Stimulated activated naive CD8-positive, alpha-beta T cell treated with anti-CD3 and anti-CD28 coated beads, Interleukin-15, Interleukin-2, amounts not matched to agents 100 ng/mL and 50 ng/mL, for 24 hours (primary cell): ENCODE measurements at regions not wholly inside any gene's neighbourhood (a gene's known extent, or its start where the extent isn't known, plus 50 kb on each side); places are given as distances from the start of the nearest gene placed in this dataset.
"Not testable (repeated sequence)": the region's sequence is repeated elsewhere in the genome, so short reads cannot be mapped to it uniquely, and the experiment has no call there.

Experiments
- H3K27ac Mint-ChIP-seq: one replicate; pipeline ENCODE4 v1.8.0; 2021; ENCODE audit warnings: mild to moderate bottlenecking, mixed read lengths
- H3K27me3 Mint-ChIP-seq: one replicate; pipeline ENCODE4 v1.8.0; 2021; ENCODE audit warnings: mixed read lengths
- H3K36me3 Mint-ChIP-seq: one replicate; pipeline ENCODE4 v1.8.0; 2021; ENCODE audit warnings: low read depth, mixed read lengths
- H3K4me1 Mint-ChIP-seq: one replicate; pipeline ENCODE4 v1.8.0; 2021; ENCODE audit warnings: low read depth, mixed read lengths
- H3K4me3 Mint-ChIP-seq: one replicate; pipeline ENCODE4 v1.8.0; 2021; ENCODE audit warnings: mild to moderate bottlenecking, mixed read lengths
- H3K9me3 Mint-ChIP-seq: one replicate; pipeline ENCODE4 v1.8.0; 2021; ENCODE audit warnings: mixed read lengths

DNA sequence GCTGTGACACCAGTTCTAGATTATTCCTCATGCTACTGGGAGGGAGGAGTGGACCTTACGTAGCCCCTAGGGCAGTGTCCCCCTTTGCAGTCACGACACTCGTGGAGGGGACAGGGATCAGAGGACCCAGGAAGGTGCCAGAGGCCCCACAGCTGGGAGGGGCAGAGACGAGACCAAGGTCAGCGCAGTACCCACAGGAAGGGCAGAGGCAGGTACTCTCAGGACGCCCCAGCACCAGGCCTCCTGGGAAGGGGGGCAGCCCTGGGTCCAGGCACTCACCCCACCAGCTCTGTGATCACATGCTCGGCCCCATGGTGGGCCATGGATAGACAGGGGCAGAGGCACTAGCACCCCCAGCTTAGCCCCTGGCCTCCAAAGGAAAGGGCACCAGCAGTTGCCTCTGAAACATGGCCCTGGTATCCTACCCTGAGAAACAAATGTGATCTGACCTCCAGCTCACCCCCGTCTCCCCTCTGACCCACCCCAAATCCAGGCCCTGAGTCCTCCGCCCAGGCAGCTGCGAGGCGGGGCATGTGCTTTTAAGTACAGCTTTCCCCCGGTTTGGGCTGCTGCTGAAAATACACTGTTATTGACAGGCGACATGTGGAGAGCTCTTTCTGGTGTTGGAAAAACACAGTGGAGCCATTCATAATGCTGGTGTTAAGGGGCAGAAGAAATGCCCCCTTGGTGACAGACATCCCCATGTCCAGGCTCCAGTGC is 361.9 kb downstream of the C16orf95 start:
- Mint-ChIP-seq H3K4me3 (no peak overlapping the region), H3K36me3 (no peaks in the 10 kb centered on the region), H3K9me3 (no peaks in the 10 kb centered on the region), H3K27me3 (peaks cover 18% of the 10 kb centered on the region), H3K27ac (no peak overlapping the region), H3K4me1 (peaks cover 6% of the 10 kb centered on the region)

DNA sequence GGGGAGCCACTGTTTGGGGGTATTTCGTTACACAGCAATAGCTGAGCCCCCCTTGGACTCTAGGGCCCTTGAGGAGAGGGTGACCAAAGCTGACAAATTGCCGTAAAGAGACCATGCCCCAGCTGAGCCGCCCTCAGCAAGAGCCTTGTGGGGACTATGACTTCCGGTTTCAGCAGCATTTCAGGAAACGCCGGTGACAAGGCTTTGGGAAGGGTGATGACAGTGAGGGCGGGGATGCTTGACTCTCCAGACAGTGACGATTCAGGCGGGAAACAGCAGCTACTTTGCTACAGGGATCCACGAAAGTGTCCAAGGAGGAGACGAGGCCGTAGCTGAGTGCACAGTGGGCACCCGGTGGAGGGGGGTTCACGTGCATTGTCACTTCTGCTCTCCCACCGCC is 360.8 kb downstream of the C16orf95 start:
- no peaks in the 10 kb centered on the region for H3K36me3 Mint-ChIP-seq
- H3K9me3 Mint-ChIP-seq: no peaks in the 10 kb centered on the region
- H3K4me1 Mint-ChIP-seq: peaks cover 6% of the 10 kb centered on the region
- no peak overlapping the region for H3K27ac Mint-ChIP-seq
- H3K27me3 Mint-ChIP-seq: peaks cover 18% of the 10 kb centered on the region
- no peak overlapping the region for H3K4me3 Mint-ChIP-seq

DNA sequence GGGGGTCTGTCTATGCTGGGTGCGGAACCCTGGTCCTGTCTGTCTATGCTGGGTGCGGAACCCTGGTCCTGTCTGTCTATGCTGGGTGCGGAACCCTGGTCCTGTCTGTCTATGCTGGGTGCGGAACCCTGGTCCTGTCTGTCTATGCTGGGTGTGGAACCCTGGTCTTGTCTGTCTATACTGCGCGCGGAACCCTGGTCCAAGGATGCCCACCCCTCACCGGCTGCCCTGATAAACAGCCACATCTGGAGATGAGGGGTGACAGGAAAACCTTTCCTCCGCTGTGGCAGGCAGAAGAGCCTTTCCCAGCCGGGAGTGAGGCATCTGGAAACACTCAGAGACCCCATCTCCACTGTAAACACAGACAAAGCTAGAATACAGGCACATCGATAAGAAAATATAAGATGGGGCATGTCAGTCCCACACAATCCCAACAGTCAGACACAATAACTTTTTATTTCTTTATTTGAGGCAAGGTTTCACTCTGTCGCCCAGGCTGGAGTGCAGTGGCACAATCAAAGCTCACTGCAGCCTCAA is 359.5 kb downstream of the C16orf95 start:
- H3K27me3 Mint-ChIP-seq: peaks cover 18% of the 10 kb centered on the region

GRCh38 chr16:86958423-86958822 is 358.8 kb downstream of the C16orf95 start:
- H3K27me3 Mint-ChIP-seq: peaks cover 18% of the 10 kb centered on the region
- no peaks in the 10 kb centered on the region for H3K36me3 Mint-ChIP-seq
- H3K27ac Mint-ChIP-seq: no peak overlapping the region
- no peak overlapping the region for H3K4me3 Mint-ChIP-seq
- H3K4me1 Mint-ChIP-seq: peaks cover 6% of the 10 kb centered on the region
- H3K9me3 Mint-ChIP-seq: no peaks in the 10 kb centered on the region

More for the DNA sequence above, 359.5 kb downstream of the C16orf95 start:
- H3K9me3 Mint-ChIP-seq, H3K27ac Mint-ChIP-seq, H3K4me1 Mint-ChIP-seq, H3K36me3 Mint-ChIP-seq, H3K4me3 Mint-ChIP-seq: not testable (repeated sequence)

- no peaks in the 10 kb centered on the region for H3K9me3 Mint-ChIP-seq
- H3K36me3 Mint-ChIP-seq: no peaks in the 10 kb centered on the region
- no peak overlapping the region for H3K27ac Mint-ChIP-seq
- H3K27me3 Mint-ChIP-seq: peaks cover 18% of the 10 kb centered on the region
- H3K4me3 Mint-ChIP-seq: no peak overlapping the region
- peaks cover 6% of the 10 kb centered on the region for H3K4me1 Mint-ChIP-seq
These were observed 358.0 kb downstream of the C16orf95 start for GRCh38 chr16:86959091-86959651.

DNA sequence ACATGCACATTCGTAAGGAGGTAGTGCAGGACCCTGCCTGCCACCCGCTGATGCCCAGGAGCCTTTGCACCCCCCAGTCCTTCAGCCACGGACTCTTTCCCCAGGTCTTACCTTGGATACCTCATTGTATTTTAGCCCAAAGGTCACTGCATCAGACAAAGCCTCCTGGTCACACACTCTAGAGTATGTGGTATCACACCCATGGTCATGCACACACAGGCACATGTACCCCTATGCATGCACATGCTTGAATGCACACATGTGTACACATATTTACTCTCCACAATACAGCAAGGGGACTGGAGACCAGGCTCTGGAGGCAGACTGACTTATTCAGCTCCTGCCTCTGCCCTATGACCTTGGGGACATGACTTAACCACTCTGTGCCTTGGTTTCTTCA is 357.5 kb downstream of the C16orf95 start:
- Mint-ChIP-seq H3K4me1 (peaks cover 6% of the 10 kb centered on the region), H3K27me3 (peaks cover 18% of the 10 kb centered on the region), H3K36me3 (no peaks in the 10 kb centered on the region), H3K9me3 (no peaks in the 10 kb centered on the region), H3K27ac (no peak overlapping the region), H3K4me3 (no peak overlapping the region)

- Mint-ChIP-seq H3K9me3 (no peaks in the 10 kb centered on the region), H3K27ac (no peak overlapping the region), H3K27me3 (peaks cover 18% of the 10 kb centered on the region), H3K4me1 (peaks cover 6% of the 10 kb centered on the region), H3K36me3 (no peaks in the 10 kb centered on the region), H3K4me3 (no peak overlapping the region)
These were observed 356.9 kb downstream of the C16orf95 start for GRCh38 chr16:86960266-86960665.

GRCh38 chr16:86961171-86961601 is 356.0 kb downstream of the C16orf95 start:
- no peaks in the 10 kb centered on the region for H3K36me3 Mint-ChIP-seq
- no peak overlapping the region for H3K27ac Mint-ChIP-seq
- no peaks in the 10 kb centered on the region for H3K9me3 Mint-ChIP-seq
- H3K27me3 Mint-ChIP-seq: peaks cover 18% of the 10 kb centered on the region
- peaks cover 6% of the 10 kb centered on the region for H3K4me1 Mint-ChIP-seq
- no peak overlapping the region for H3K4me3 Mint-ChIP-seq

DNA sequence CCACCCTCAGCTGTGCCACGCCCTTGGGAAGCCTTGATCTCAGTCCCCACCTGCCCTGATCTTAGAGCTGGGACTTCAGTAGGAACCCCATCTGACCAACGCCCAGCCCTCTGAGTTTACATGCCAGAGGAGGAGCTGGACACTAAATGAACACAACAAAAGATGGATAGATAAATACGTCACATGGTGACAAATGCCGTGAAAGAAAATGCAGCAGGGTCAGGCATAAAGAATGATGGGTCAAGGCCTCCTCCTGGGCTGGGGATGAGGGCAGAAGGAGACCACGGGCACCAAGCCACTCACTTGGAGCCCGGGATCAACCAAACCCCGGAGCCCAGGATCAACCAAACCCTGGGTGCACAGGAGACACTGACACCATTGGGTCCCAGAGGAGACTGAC is 354.9 kb downstream of the C16orf95 start:
- H3K36me3 Mint-ChIP-seq: no peaks in the 10 kb centered on the region
- no peak overlapping the region for H3K27ac Mint-ChIP-seq
- H3K9me3 Mint-ChIP-seq: no peaks in the 10 kb centered on the region
- peaks cover 18% of the 10 kb centered on the region for H3K27me3 Mint-ChIP-seq
- H3K4me1 Mint-ChIP-seq: no peaks in the 10 kb centered on the region
- H3K4me3 Mint-ChIP-seq: no peak overlapping the region

DNA sequence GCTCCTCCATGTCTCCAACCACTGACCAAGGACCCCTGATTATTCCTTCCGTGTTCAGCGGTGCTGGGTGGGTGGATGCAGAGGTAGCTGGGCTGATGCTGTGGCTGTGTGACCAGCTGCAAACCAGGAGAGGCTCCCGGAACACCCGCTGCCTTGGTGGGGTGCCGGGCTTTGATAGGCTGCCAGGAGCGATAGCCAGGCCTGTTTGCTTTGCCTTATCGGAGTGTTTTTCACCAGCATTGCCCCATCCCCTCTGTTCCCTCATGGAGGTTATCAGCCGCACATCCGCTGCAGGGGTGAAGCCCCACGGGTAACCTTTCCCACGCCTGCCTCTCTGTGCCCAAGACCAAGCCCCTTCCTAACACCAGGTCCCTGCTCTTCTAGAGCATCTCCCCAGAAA is 354.3 kb downstream of the C16orf95 start:
- Mint-ChIP-seq H3K36me3 (no peaks in the 10 kb centered on the region), H3K4me3 (no peak overlapping the region), H3K27ac (no peak overlapping the region), H3K27me3 (peaks cover 14% of the 10 kb centered on the region), H3K4me1 (no peaks in the 10 kb centered on the region), H3K9me3 (no peaks in the 10 kb centered on the region)

DNA sequence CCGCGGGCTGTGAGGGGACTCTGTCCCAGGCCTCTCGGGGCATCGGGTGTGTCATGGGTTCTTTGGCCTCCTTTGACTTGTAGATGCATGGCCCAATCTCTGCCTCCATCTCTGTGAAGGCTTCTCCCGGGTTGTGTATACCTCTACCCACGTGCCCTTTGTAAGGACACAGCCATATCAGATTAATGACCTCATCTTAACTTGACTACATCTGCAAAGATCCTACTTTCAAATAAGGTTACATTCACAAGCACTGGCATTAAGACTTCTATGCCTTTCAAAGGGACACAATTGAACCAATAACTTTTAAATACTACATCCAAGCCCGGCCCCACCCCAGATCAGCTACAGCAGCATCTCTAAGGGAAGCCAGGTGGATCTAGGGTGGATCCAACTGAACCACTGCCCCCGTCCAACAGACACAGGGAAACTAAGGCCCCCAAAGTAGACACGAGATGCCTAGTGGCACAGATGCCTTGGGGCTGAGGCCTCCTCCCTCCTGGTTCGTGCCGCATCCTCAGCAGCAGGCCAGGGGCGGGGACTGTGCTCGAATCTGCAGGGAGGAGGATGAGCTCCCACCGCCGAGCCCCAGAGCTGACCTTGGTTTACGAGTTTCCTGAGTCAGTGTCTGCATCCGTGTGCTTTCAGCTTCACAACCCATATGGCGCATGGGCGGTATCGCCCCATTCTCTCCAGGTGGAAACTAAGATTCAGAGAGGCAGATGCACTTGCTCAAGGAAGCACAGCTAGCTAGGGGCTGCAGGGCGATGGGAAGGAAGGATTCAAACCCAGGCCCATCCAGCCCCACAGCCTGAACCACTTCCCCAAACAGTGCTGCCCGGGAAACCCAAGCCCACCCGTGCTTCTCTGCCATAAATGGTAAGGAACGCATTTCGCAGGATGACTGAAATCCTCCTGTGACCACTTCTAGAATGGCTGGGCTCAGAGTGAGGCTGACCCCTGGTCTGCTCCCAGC is 353.3 kb downstream of the C16orf95 start:
- H3K27me3 Mint-ChIP-seq: peaks cover 9% of the 10 kb centered on the region
- H3K4me1 Mint-ChIP-seq: no peaks in the 10 kb centered on the region
- H3K9me3 Mint-ChIP-seq: no peaks in the 10 kb centered on the region
- H3K4me3 Mint-ChIP-seq: no peak overlapping the region
- no peaks in the 10 kb centered on the region for H3K36me3 Mint-ChIP-seq
- H3K27ac Mint-ChIP-seq: no peak overlapping the region

DNA sequence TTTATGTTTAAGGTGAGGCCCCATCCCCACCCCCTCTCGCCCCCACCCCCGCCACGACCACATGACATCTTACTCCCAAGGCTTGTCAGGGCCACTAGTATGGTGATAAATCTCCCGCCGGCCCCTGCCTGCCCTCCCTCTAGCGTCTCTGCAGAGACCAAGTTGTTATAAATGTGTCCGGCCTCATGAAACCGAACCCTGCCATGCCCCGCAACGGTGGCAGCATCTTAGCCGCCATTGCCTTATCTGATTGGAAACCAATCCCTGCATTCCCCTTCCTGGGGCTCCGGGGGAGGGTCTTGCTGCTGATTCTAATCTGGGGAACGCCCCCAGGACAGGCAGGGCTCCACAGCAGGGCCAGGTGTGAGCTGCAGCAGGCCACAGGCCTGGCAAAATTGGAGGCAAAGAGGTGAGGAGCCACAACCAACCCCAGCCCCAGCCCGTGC is 352.4 kb downstream of the C16orf95 start:
- Mint-ChIP-seq H3K4me3 (no peak overlapping the region), H3K36me3 (no peaks in the 10 kb centered on the region), H3K9me3 (no peaks in the 10 kb centered on the region), H3K4me1 (no peaks in the 10 kb centered on the region), H3K27me3 (peaks cover 3% of the 10 kb centered on the region), H3K27ac (no peak overlapping the region)

- Mint-ChIP-seq H3K27me3 (no peaks in the 10 kb centered on the region), H3K36me3 (no peaks in the 10 kb centered on the region), H3K4me3 (no peak overlapping the region), H3K4me1 (no peaks in the 10 kb centered on the region), H3K9me3 (no peaks in the 10 kb centered on the region), H3K27ac (no peak overlapping the region)
These were observed 351.9 kb downstream of the C16orf95 start for GRCh38 chr16:86965331-86965730.

GRCh38 chr16:86965840-86966550 is 351.2 kb downstream of the C16orf95 start:
- H3K4me1 Mint-ChIP-seq: no peaks in the 10 kb centered on the region
- H3K27ac Mint-ChIP-seq: no peak overlapping the region
- no peaks in the 10 kb centered on the region for H3K27me3 Mint-ChIP-seq
- H3K9me3 Mint-ChIP-seq: no peaks in the 10 kb centered on the region
- no peaks in the 10 kb centered on the region for H3K36me3 Mint-ChIP-seq
- no peak overlapping the region for H3K4me3 Mint-ChIP-seq
